HepG2 (cell line): ENCODE measurements at regions not wholly inside any gene's neighbourhood (a gene's known extent, or its start where the extent isn't known, plus 50 kb on each side); places are given as distances from the start of the nearest gene placed in this dataset.

Experiments used
- NFE2L1 ChIP-seq: sonication (generic); formaldehyde crosslinking; IDR thresholded peaks from 2 replicates; pipeline ENCODE4 v1.4.0; 2020; ENCODE audit warnings: missing genetic modification reagents, mild to moderate bottlenecking, borderline replicate concordance
- RNF2 ChIP-seq: fragments of 450-650 bp; conservative IDR thresholded peaks from 2 replicates; pipeline ENCODE4 v1.6.1; 2016; ENCODE audit warnings: low read depth
- ZBTB7A ChIP-seq: sonication (generic); formaldehyde crosslinking; IDR thresholded peaks from 2 replicates; pipeline ENCODE4 v1.8.0; 2022; ENCODE audit warnings: mild to moderate bottlenecking, missing genetic modification reagents
- ZHX2 ChIP-seq, 2 experiments: sonication (generic) in 1 of 2; formaldehyde crosslinking in 1 of 2; IDR thresholded peaks; 2 replicates each; pipeline versions ENCODE4 v1.6.1 to v1.9.0; 2014 to 2022; ENCODE audit warnings: antibody characterized with exemption in 1 of 2, borderline replicate concordance in 1 of 2, inconsistent platforms in 1 of 2, low read depth in 1 of 2, missing genetic modification reagents in 1 of 2
- ZUFSP ChIP-seq: sonication (generic); formaldehyde crosslinking; IDR thresholded peaks from 2 replicates; pipeline ENCODE4 v1.9.0; 2021; ENCODE audit warnings: missing genetic modification reagents, mild to moderate bottlenecking, borderline replicate concordance

GRCh38 chr4:33537527-33537926 lies 2706.8 kb downstream of the ARAP2 start (continued):
- TF ChIP-seq NFE2L1 (CRISPR knock-in tag) (no peak), ZBTB7A (CRISPR knock-in tag) (no peak), ZHX2 (IDR thresholded peaks at IDR 0.05; ENCODE audit: low read depth) (no peak), ZHX2 (CRISPR knock-in tag; IDR thresholded peaks at IDR 0.05; ENCODE audit: borderline replicate concordance) (no peak), ZUFSP (CRISPR knock-in tag) (no peak), RNF2 (no peak)
- TF ChIP-seq, all 625 proteins: peak for 0
